WI38 (cell line): ENCODE measurements at regions not wholly inside any gene's neighbourhood (a gene's known extent, or its start where the extent isn't known, plus 50 kb on each side); places are given as distances from the start of the nearest gene placed in this dataset.

Experiments used
- H3K4me3 ChIP-seq: 2 replicates; pipeline ENCODE4 v1.5.1; 2011; ENCODE audit warnings: low read depth, mild to moderate bottlenecking, control low read depth, low read length
- CTCF ChIP-seq: IDR thresholded peaks from 2 replicates; pipeline ENCODE4 v1.5.1; 2012; ENCODE audit warnings: low read depth, mild to moderate bottlenecking, control low read depth, low read length

DNA sequence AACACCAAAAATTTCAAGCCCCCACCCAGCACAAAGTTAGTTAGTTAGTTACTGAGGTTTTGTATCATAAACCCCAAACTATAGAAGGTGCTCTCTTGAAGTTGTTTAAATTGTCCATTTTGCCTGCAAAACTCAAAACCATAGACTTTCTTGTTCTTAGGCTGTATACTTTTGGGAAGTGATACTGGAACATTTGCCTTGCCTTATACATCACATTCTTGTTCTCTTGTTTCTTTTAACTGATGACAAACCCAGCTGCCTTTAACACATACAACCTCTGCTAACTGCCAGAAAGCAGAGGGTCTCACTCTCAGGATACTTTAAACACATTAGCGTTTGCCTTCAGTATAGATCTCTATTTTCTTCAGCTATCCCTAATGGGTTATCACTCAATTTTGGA is 570.5 kb downstream of the MRPL39 start:
- TF ChIP-seq CTCF: no peak
- H3K4me3 ChIP-seq: no peak overlapping the region

- no peak for TF ChIP-seq CTCF
Observed at GRCh38 chr21:25031750-25032149, 575.5 kb downstream of the MRPL39 start.

GRCh38 chr21:25029580-25029979 is 577.7 kb downstream of the MRPL39 start:
- TF ChIP-seq CTCF: no peak
- no peak overlapping the region for H3K4me3 ChIP-seq

More at GRCh38 chr21:25031750-25032149, 575.5 kb downstream of the MRPL39 start:
- H3K4me3 ChIP-seq: no peak overlapping the region

GRCh38 chr21:25025596-25025995 is 581.7 kb downstream of the MRPL39 start:
- no peak overlapping the region for H3K4me3 ChIP-seq
- no peak for TF ChIP-seq CTCF

- no peak overlapping the region for H3K4me3 ChIP-seq
- no peak for TF ChIP-seq CTCF
Observed at GRCh38 chr21:25024639-25025038, 582.6 kb downstream of the MRPL39 start.

DNA sequence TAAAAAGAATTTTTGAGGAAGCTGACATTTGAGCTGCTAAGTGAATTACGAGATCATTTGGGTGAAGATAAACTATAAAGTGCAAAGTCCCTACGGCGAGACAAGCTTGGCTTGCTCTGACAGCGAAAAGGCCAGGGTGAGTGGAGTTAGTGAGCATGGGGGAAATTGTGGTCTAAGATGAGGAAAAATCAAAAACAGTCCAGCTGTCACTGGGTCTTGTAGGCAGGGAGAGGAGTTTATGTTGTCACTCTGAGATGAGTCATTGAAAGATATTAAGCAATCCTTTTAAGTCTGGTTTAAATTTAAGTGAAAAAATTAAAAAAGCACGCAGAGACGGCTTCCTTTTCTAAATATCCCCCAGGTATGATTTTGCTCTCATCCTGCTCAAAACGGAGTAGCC is 601.9 kb downstream of the MRPL39 start:
- no peak overlapping the region for H3K4me3 ChIP-seq
- TF ChIP-seq CTCF: no peak

- no peak overlapping the region for H3K4me3 ChIP-seq
- TF ChIP-seq CTCF: no peak
Observed at GRCh38 chr21:25002676-25003075, 604.6 kb downstream of the MRPL39 start.
